ENCODE measurements at regions not wholly inside any gene's neighbourhood (a gene's known extent, or its start where the extent isn't known, plus 50 kb on each side); places are given as distances from the start of the nearest gene placed in this dataset.
"Not testable (repeated sequence)": the region's sequence is repeated elsewhere in the genome, so short reads cannot be mapped to it uniquely, and the experiment has no call there.

- DNase-seq (ENCODE audit: low spot score) = no peak
Measured at GRCh38 chr5:89844548-89844947, 565.0 kb downstream of the CETN3 start.

GRCh38 chr5:89842531-89842930 lies 567.0 kb downstream of the CETN3 start:
- DNase-seq (ENCODE audit: low spot score) = no peak

- DNase-seq (ENCODE audit: low spot score) = no peak
Measured at GRCh38 chr5:89840906-89841305, 568.6 kb downstream of the CETN3 start.

- DNase-seq (ENCODE audit: low spot score) = no peak
Measured at GRCh38 chr5:89830691-89831090, 578.9 kb downstream of the CETN3 start.

- DNase-seq (ENCODE audit: low spot score) = no peak
Measured at GRCh38 chr5:89827960-89828359, 581.6 kb downstream of the CETN3 start.

- DNase-seq (ENCODE audit: low spot score) = no peak
Measured at GRCh38 chr5:89827359-89827758, 582.2 kb downstream of the CETN3 start.

- DNase-seq (ENCODE audit: low spot score) = no peak
Measured at GRCh38 chr5:89826938-89827337, 582.6 kb downstream of the CETN3 start.

GRCh38 chr5:89823046-89823445 lies 586.5 kb downstream of the CETN3 start:
- no peak for DNase-seq (ENCODE audit: low spot score)

- DNase-seq (ENCODE audit: low spot score) = no peak
Measured at GRCh38 chr5:89817841-89818240, 591.7 kb downstream of the CETN3 start.

GRCh38 chr5:89816038-89816437 lies 593.5 kb downstream of the CETN3 start:
- DNase-seq (ENCODE audit: low spot score) = no peak

GRCh38 chr5:89800735-89801134 lies 608.8 kb downstream of the CETN3 start:
- not testable (repeated sequence) for DNase-seq (ENCODE audit: low spot score)

GRCh38 chr5:89794504-89794903 lies 615.1 kb downstream of the CETN3 start:
- DNase-seq (ENCODE audit: low spot score) = not testable (repeated sequence)

GRCh38 chr5:89779734-89780133 lies 629.8 kb downstream of the CETN3 start:
- not testable (repeated sequence) for DNase-seq (ENCODE audit: low spot score)

GRCh38 chr5:89777758-89778157 lies 631.8 kb downstream of the CETN3 start:
- no peak for DNase-seq (ENCODE audit: low spot score)

- DNase-seq (ENCODE audit: low spot score) = no peak
Measured at GRCh38 chr5:89769975-89770374, 639.6 kb downstream of the CETN3 start.

GRCh38 chr5:89759802-89760201 lies 649.8 kb downstream of the CETN3 start:
- DNase-seq (ENCODE audit: low spot score) = no peak

GRCh38 chr5:89758146-89758545 lies 651.4 kb downstream of the CETN3 start:
- DNase-seq (ENCODE audit: low spot score) = no peak

- DNase-seq (ENCODE audit: low spot score) = no peak
Measured at GRCh38 chr5:89756955-89757354, 652.6 kb downstream of the CETN3 start.

- no peak for DNase-seq (ENCODE audit: low spot score)
Measured at GRCh38 chr5:89755024-89755423, 654.5 kb downstream of the CETN3 start.

- no peak for DNase-seq (ENCODE audit: low spot score)
Measured at GRCh38 chr5:89735082-89735481, 674.5 kb downstream of the CETN3 start.

- DNase-seq (ENCODE audit: low spot score) = no peak
Measured at GRCh38 chr5:89733772-89734171, 675.8 kb downstream of the CETN3 start.

- DNase-seq (ENCODE audit: low spot score) = no peak
Measured at GRCh38 chr5:89729623-89730301, 679.8 kb downstream of the CETN3 start.

- no peak for DNase-seq (ENCODE audit: low spot score)
Measured at GRCh38 chr5:89728750-89729149, 680.8 kb downstream of the CETN3 start.

GRCh38 chr5:89728134-89728533 lies 681.4 kb downstream of the CETN3 start:
- no peak for DNase-seq (ENCODE audit: low spot score)
